ENCODE measurements at regions not wholly inside any gene's neighbourhood (a gene's known extent, or its start where the extent isn't known, plus 50 kb on each side); places are given as distances from the start of the nearest gene placed in this dataset.

DNA sequence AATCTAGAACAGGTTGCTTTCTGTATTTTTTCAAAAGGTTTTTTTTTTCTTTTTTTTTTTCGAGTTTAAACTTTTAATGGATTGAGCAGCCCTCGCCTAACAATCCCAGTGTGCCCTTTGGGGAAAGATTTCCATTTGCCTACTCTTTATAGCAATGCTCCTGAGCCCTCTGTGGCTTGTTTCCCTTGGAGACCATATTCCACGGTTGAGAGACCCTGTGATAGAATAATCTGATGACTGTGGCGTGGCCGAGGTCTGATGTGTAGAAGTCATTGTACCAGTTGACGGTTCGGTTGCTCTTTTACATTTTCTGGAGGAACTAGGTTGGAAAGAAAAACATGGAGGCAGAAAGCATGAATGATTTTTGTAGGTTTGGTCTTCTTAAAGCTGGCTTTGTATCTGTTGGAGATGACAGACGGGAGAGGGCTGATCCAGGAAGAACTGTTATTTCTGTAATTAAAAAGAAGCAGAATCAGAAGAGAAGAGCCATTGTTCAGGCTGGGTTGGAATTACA, 305.7 kb upstream of the NRIP1 start:
- H3K4me3 ChIP-seq (ENCODE audit: low read depth, low read length) = no peak overlapping the region
- TF ChIP-seq, protein P1, sequence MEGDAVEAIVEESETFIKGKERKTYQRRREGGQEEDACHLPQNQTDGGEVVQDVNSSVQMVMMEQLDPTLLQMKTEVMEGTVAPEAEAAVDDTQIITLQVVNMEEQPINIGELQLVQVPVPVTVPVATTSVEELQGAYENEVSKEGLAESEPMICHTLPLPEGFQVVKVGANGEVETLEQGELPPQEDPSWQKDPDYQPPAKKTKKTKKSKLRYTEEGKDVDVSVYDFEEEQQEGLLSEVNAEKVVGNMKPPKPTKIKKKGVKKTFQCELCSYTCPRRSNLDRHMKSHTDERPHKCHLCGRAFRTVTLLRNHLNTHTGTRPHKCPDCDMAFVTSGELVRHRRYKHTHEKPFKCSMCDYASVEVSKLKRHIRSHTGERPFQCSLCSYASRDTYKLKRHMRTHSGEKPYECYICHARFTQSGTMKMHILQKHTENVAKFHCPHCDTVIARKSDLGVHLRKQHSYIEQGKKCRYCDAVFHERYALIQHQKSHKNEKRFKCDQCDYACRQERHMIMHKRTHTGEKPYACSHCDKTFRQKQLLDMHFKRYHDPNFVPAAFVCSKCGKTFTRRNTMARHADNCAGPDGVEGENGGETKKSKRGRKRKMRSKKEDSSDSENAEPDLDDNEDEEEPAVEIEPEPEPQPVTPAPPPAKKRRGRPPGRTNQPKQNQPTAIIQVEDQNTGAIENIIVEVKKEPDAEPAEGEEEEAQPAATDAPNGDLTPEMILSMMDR (IDR thresholded peaks at IDR 0.05; ENCODE audit: control insufficient read depth, extremely low read depth, insufficient read depth) = no peak
- no peak for DNase-seq (ENCODE audit: low read depth)

- DNase-seq (ENCODE audit: low read depth) = no peak
- TF ChIP-seq, protein P1 (IDR thresholded peaks at IDR 0.05; ENCODE audit: control insufficient read depth, extremely low read depth, insufficient read depth) = no peak
- no peak overlapping the region for H3K4me3 ChIP-seq (ENCODE audit: low read depth, low read length)
Observed at GRCh38 chr21:15373941-15374340, 309.1 kb upstream of the NRIP1 start.

GRCh38 chr21:15379776-15380175, 315.0 kb upstream of the NRIP1 start:
- DNase-seq (ENCODE audit: low read depth) = no peak
- H3K4me3 ChIP-seq (ENCODE audit: low read depth, low read length) = no peak overlapping the region
- TF ChIP-seq, protein P1 (IDR thresholded peaks at IDR 0.05; ENCODE audit: control insufficient read depth, extremely low read depth, insufficient read depth) = no peak

GRCh38 chr21:15383588-15383987, 318.8 kb upstream of the NRIP1 start:
- H3K4me3 ChIP-seq (ENCODE audit: low read depth, low read length) = no peak overlapping the region
- TF ChIP-seq, protein P1 (IDR thresholded peaks at IDR 0.05; ENCODE audit: control insufficient read depth, extremely low read depth, insufficient read depth) = no peak
- no peak for DNase-seq (ENCODE audit: low read depth)

DNA sequence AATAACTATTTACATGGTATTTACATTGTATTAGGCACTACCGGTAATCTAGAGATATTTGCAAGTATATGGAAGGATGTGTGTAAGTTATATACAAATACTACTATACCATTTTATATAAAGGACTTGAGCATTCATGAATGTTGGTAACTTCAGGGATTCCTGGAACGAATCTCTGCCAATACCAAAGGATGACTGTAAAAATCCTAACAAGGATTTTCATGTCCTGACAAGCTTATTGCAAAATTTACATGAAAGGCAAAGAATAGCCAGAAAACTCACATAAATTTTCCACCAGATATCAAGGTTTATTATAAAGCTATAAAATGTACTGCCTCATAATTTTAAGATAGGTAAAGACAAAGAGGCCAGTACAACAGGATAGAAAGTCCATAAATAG, 325.2 kb upstream of the NRIP1 start:
- TF ChIP-seq, protein P1 (IDR thresholded peaks at IDR 0.05; ENCODE audit: control insufficient read depth, extremely low read depth, insufficient read depth) = no peak
- no peak overlapping the region for H3K4me3 ChIP-seq (ENCODE audit: low read depth, low read length)

DNA sequence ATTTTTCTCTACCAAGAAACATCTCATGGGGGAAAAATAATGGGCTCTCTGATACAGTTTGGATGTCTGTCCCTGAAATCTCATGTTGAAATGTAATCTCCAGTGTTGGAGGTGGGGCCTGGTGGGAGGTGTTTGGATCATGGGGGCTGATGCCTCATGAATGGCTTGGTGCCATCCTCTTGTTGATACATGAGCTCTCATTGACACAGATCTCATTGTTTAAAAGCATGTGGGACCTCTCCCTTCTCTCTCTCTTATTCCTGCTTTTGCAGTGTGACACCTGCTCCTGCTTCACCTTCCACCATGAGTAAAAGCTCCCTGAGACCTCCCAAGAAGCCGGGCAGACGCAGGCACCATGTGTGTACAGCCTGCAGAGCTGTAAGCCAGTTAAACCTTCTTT, 332.5 kb upstream of the NRIP1 start:
- no peak for DNase-seq (ENCODE audit: low read depth)
- TF ChIP-seq, protein P1 (IDR thresholded peaks at IDR 0.05; ENCODE audit: control insufficient read depth, extremely low read depth, insufficient read depth) = no peak
- no peak overlapping the region for H3K4me3 ChIP-seq (ENCODE audit: low read depth, low read length)

More for the DNA sequence above, 325.2 kb upstream of the NRIP1 start:
- DNase-seq (ENCODE audit: low read depth) = no peak

- TF ChIP-seq, protein P1 (IDR thresholded peaks at IDR 0.05; ENCODE audit: control insufficient read depth, extremely low read depth, insufficient read depth) = no peak
- no peak overlapping the region for H3K4me3 ChIP-seq (ENCODE audit: low read depth, low read length)
- no peak for DNase-seq (ENCODE audit: low read depth)
Observed at GRCh38 chr21:15400905-15401304, 328.9 kb upstream of the USP25 start.
